ENCODE measurements at regions not wholly inside any gene's neighbourhood (a gene's known extent, or its start where the extent isn't known, plus 50 kb on each side); places are given as distances from the start of the nearest gene placed in this dataset.

GRCh38 chr15:66862111-66862939 is 160.3 kb downstream of the SMAD6 start:
- ATAC-seq (ENCODE audit: poor library complexity) (no peak), DNase-seq (no peak)
- Histone ChIP-seq H3K9me3 (ENCODE audit: control insufficient read depth in 1 of 2, insufficient read depth in 1 of 2, low read length in 2 of 2) (peaks cover 0 to 3% of the 10 kb centered on the region in 2 experiments), H3K27me3 (ENCODE audit: control insufficient read depth in 1 of 2, insufficient read depth in 2 of 2, low read length in 2 of 2) (peaks cover 0 to 11% of the 10 kb centered on the region in 2 experiments), H3K36me3 (ENCODE audit: insufficient read depth, low read length) (no peaks in the 10 kb centered on the region), H3K27ac (ENCODE audit: low read depth in 1 of 2, low read length in 2 of 2) (no peak overlapping the region), H3K4me3 (ENCODE audit: low read length) (no peak overlapping the region), H3K4me1 (ENCODE audit: insufficient read depth, low read length) (peaks cover 6% of the 10 kb centered on the region)
- TF ChIP-seq CTCF (IDR thresholded peaks at IDR 0.05) = no peak
- ChIA-PET POLR2A (no interaction called here), CTCF (interaction anchor here (1.3 kb wide), 1 partner anchor 11 kb away, joined by 3 read pairs; no protein-coding TSS in a partner anchor)
- intact Hi-C loops (cut with DNase I, micrococcal nuclease) = no loop called here
- Mint-ChIP-seq H3K4me1 (ENCODE audit: low read depth) (no peaks in the 10 kb centered on the region), H3K9me3 (no peaks in the 10 kb centered on the region), H3K4me3 (no peak overlapping the region), H3K27ac (no peak overlapping the region), H3K27me3 (peaks cover 48% of the 10 kb centered on the region), H3K36me3 (ENCODE audit: low read depth) (no peaks in the 10 kb centered on the region)

- Histone ChIP-seq H3K27ac (ENCODE audit: low read depth in 1 of 2, low read length in 2 of 2) (no peak overlapping the region), H3K27me3 (ENCODE audit: control insufficient read depth in 1 of 2, insufficient read depth in 2 of 2, low read length in 2 of 2) (peaks cover 0 to 11% of the 10 kb centered on the region in 2 experiments), H3K36me3 (ENCODE audit: insufficient read depth, low read length) (no peaks in the 10 kb centered on the region), H3K9me3 (ENCODE audit: control insufficient read depth in 1 of 2, insufficient read depth in 1 of 2, low read length in 2 of 2) (peaks cover 0 to 3% of the 10 kb centered on the region in 2 experiments), H3K4me3 (ENCODE audit: low read length) (no peak overlapping the region), H3K4me1 (ENCODE audit: insufficient read depth, low read length) (peaks cover 6% of the 10 kb centered on the region)
- DNase-seq (peak; percentile 47 to 82 (median 66)), ATAC-seq (ENCODE audit: poor library complexity) (peak; percentile 89)
- H3K27me3 Mint-ChIP-seq = peaks cover 49% of the 10 kb centered on the region
- no peak overlapping the region for H3K4me3 Mint-ChIP-seq
- H3K27ac Mint-ChIP-seq = no peak overlapping the region
- no peaks in the 10 kb centered on the region for H3K36me3 Mint-ChIP-seq (ENCODE audit: low read depth)
- ChIA-PET POLR2A (no interaction called here), CTCF (no interaction called here)
- intact Hi-C loops (cut with DNase I, micrococcal nuclease) = no loop called here
- TF ChIP-seq CTCF (IDR thresholded peaks at IDR 0.05) = peak; percentile 78
- no peaks in the 10 kb centered on the region for H3K4me1 Mint-ChIP-seq (ENCODE audit: low read depth)
- no peaks in the 10 kb centered on the region for H3K9me3 Mint-ChIP-seq
Measured at GRCh38 chr15:66862940-66863335, 160.9 kb downstream of the SMAD6 start.

GRCh38 chr15:66863390-66864085 is 161.5 kb downstream of the SMAD6 start:
- H3K36me3 Mint-ChIP-seq (ENCODE audit: low read depth) = no peaks in the 10 kb centered on the region
- no peak overlapping the region for H3K27ac Mint-ChIP-seq
- ATAC-seq (ENCODE audit: poor library complexity) = no peak
- intact Hi-C loops (cut with DNase I, micrococcal nuclease) = no loop called here
- no peak overlapping the region for H3K4me3 ChIP-seq (ENCODE audit: low read length)
- POLR2A ChIA-PET = no interaction called here
- peaks cover 0 to 3% of the 10 kb centered on the region in 2 experiments for H3K9me3 ChIP-seq (ENCODE audit: control insufficient read depth in 1 of 2, insufficient read depth in 1 of 2, low read length in 2 of 2)
- H3K4me1 ChIP-seq (ENCODE audit: insufficient read depth, low read length) = peaks cover 6% of the 10 kb centered on the region
- H3K36me3 ChIP-seq (ENCODE audit: insufficient read depth, low read length) = no peaks in the 10 kb centered on the region
- no peaks in the 10 kb centered on the region for H3K4me1 Mint-ChIP-seq (ENCODE audit: low read depth)
- H3K4me3 Mint-ChIP-seq = no peak overlapping the region
- TF ChIP-seq CTCF (IDR thresholded peaks at IDR 0.05) = no peak
- no peak for DNase-seq
- no peaks in the 10 kb centered on the region for H3K9me3 Mint-ChIP-seq
- H3K27me3 Mint-ChIP-seq = peaks cover 55% of the 10 kb centered on the region
- H3K27me3 ChIP-seq (ENCODE audit: control insufficient read depth in 1 of 2, insufficient read depth in 2 of 2, low read length in 2 of 2) = peaks cover under 1 to 12% of the 10 kb centered on the region in 2 experiments
- H3K27ac ChIP-seq (ENCODE audit: low read depth in 1 of 2, low read length in 2 of 2) = no peak overlapping the region
- CTCF ChIA-PET = interaction anchor here (1.0 kb wide), 1 partner anchor 12 kb away, joined by 3 read pairs; no protein-coding TSS in a partner anchor
